NCI-H1417 (cell line): ENCODE measurements at regions not wholly inside any gene's neighbourhood (a gene's known extent, or its start where the extent isn't known, plus 50 kb on each side); places are given as distances from the start of the nearest gene placed in this dataset.

Experiments
- DNase-seq, 3 experiments: peaks; one replicate each; lab custom pipeline; 2025; lab: John Stamatoyannopoulos, UW

GRCh38 chr19:30171138-30171635 is 201.0 kb upstream of the ZNF536 start:
- DNase-seq, result no peak

- DNase-seq, result no peak
These were observed 200.2 kb upstream of the ZNF536 start for GRCh38 chr19:30171795-30172612.

GRCh38 chr19:30172613-30173242 is 199.5 kb upstream of the ZNF536 start:
- DNase-seq, result no peak

GRCh38 chr19:30173593-30174356 is 198.4 kb upstream of the ZNF536 start:
- DNase-seq, result no peak

- no peak for DNase-seq
These were observed 197.9 kb upstream of the ZNF536 start for GRCh38 chr19:30174357-30174645.

- DNase-seq, result no peak
These were observed 197.4 kb upstream of the ZNF536 start for GRCh38 chr19:30174791-30175190.

- DNase-seq, result no peak
These were observed 196.2 kb upstream of the ZNF536 start for GRCh38 chr19:30175987-30176386.

- no peak for DNase-seq
These were observed 193.3 kb upstream of the ZNF536 start for GRCh38 chr19:30178721-30179402.

- no peak for DNase-seq
These were observed 191.5 kb upstream of the ZNF536 start for GRCh38 chr19:30180691-30181090.

GRCh38 chr19:30183807-30184490 is 188.2 kb upstream of the ZNF536 start:
- DNase-seq, result no peak

GRCh38 chr19:30202060-30202600 is 170.1 kb upstream of the ZNF536 start:
- DNase-seq, result no peak

GRCh38 chr19:30204721-30205120 is 167.5 kb upstream of the ZNF536 start:
- no peak for DNase-seq

- no peak for DNase-seq
These were observed 166.0 kb upstream of the ZNF536 start for GRCh38 chr19:30206187-30206586.

GRCh38 chr19:30207357-30207756 is 164.8 kb upstream of the ZNF536 start:
- DNase-seq, result no peak

GRCh38 chr19:30208436-30209060 is 163.6 kb upstream of the ZNF536 start:
- DNase-seq, result no peak

- DNase-seq, result no peak
These were observed 162.3 kb upstream of the ZNF536 start for GRCh38 chr19:30209617-30210600.

- DNase-seq, result no peak
These were observed 159.6 kb upstream of the ZNF536 start for GRCh38 chr19:30212574-30212973.

- DNase-seq, result no peak
These were observed 157.5 kb upstream of the ZNF536 start for GRCh38 chr19:30214651-30215051.

GRCh38 chr19:30215248-30215647 is 156.9 kb upstream of the ZNF536 start:
- no peak for DNase-seq

GRCh38 chr19:30216453-30216852 is 155.7 kb upstream of the ZNF536 start:
- no peak for DNase-seq
